Suprapubic skin (tissue), 3 donors: ENCODE measurements at regions not wholly inside any gene's neighbourhood (a gene's known extent, or its start where the extent isn't known, plus 50 kb on each side); places are given as distances from the start of the nearest gene placed in this dataset.

Source experiments
- POLR2A ChIP-seq, 2 donors: fragments of 450-650 bp; IDR thresholded peaks; one replicate each; pipeline ENCODE4 v1.6.1; 2017; ENCODE audit warnings: antibody characterized with exemption in 2 of 2, mild to moderate bottlenecking in 2 of 2, moderate library complexity in 2 of 2
- TF ChIP-seq, protein P1 (sequence below), 2 donors: fragments of 200-600 bp in 1 of 2; fragments of 450-650 bp in 1 of 2; sonication (generic) in 1 of 2; IDR thresholded peaks; one replicate each; pipeline ENCODE4 v1.5.1; 2016 to 2019; ENCODE audit warnings: antibody characterized with exemption in 2 of 2, mild to moderate bottlenecking in 1 of 2, moderate library complexity in 1 of 2

DNA sequence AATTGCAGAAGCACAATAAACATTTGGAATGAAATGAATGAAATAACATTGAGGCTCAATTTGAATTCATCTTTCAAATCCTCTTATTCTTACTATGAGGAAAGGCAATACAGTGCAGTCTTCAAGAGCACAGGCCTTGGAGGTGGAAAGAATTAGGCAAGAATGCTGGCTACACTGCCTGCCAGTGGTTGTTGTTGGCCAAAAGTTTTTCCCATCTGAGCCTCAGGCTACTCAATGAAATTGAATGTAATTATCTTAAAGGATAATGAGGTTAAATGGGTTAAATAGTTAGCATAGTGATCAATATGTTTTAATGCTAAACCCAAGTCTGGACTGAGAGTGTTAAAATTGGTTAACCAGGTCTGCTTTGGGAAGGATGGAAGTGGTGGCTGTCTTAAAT is 140.9 kb downstream of the MBL2 start:
- TF ChIP-seq POLR2A (IDR thresholded peaks at IDR 0.05) = no peak
- TF ChIP-seq, protein P1, sequence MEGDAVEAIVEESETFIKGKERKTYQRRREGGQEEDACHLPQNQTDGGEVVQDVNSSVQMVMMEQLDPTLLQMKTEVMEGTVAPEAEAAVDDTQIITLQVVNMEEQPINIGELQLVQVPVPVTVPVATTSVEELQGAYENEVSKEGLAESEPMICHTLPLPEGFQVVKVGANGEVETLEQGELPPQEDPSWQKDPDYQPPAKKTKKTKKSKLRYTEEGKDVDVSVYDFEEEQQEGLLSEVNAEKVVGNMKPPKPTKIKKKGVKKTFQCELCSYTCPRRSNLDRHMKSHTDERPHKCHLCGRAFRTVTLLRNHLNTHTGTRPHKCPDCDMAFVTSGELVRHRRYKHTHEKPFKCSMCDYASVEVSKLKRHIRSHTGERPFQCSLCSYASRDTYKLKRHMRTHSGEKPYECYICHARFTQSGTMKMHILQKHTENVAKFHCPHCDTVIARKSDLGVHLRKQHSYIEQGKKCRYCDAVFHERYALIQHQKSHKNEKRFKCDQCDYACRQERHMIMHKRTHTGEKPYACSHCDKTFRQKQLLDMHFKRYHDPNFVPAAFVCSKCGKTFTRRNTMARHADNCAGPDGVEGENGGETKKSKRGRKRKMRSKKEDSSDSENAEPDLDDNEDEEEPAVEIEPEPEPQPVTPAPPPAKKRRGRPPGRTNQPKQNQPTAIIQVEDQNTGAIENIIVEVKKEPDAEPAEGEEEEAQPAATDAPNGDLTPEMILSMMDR (IDR thresholded peaks at IDR 0.05) = no peak
